Spleen (tissue), 7 donors: ENCODE measurements at regions not wholly inside any gene's neighbourhood (a gene's known extent, or its start where the extent isn't known, plus 50 kb on each side); places are given as distances from the start of the nearest gene placed in this dataset.

ENCODE experiments used
- POLR2A ChIP-seq, 3 donors: fragments of 450-650 bp; IDR thresholded peaks; one replicate each; pipeline ENCODE4 v1.5.1; 2017; ENCODE audit warnings: antibody characterized with exemption in 3 of 3, mild to moderate bottlenecking in 1 of 3
- TF ChIP-seq, protein P1 (sequence below), 11 experiments: fragments of 200-600 bp in 7 of 11; fragments of 450-650 bp in 4 of 11; sonication (generic) in 4 of 11; IDR thresholded peaks in 8 of 11; conservative IDR thresholded peaks in 3 of 11; 1 replicate in 7 of 11; 2 replicates in 4 of 11; pipeline versions ENCODE4 v1.4.0 to v1.8.0; 2016 to 2021; ENCODE audit warnings: antibody characterized with exemption in 11 of 11, inconsistent platforms in 4 of 11, mild to moderate bottlenecking in 1 of 11
- donor health status: DM: no; HTN: no; CAD: no; lungs with moderate emphysema.
- donor health status: DM: no; HTN: no; CAD: no.
- donor health status: DM: no; HTN: no; CAD: no.

DNA sequence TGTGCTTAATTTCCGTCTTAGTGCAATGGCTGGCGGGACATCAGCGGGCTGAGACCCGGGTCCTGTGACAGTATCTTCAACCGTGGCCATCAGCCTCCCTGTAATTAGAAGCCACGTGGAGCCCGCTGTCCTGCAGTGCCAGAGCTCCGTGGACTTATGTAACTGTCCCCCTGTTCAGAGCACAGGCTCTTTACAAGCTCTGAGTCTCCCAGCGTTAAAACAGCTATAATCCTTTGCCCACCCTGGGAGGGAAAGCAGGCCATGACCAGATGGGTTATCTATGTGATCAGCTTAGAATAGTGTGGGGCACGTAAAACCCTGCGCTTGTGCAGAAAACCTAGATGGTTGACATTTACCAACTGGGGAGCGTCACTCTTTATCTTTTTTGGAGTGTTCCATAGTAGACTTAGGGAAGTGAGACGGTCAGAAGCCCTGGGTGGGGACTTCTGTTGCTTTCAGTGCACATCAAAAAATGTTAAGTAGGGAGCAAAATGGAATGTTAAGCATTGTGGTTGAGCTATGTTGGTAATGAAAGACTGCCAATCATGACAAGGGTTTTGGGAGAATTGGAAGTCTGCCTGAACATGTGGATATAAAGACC, 103.5 kb upstream of the CADM1 start:
- TF ChIP-seq, protein P1, sequence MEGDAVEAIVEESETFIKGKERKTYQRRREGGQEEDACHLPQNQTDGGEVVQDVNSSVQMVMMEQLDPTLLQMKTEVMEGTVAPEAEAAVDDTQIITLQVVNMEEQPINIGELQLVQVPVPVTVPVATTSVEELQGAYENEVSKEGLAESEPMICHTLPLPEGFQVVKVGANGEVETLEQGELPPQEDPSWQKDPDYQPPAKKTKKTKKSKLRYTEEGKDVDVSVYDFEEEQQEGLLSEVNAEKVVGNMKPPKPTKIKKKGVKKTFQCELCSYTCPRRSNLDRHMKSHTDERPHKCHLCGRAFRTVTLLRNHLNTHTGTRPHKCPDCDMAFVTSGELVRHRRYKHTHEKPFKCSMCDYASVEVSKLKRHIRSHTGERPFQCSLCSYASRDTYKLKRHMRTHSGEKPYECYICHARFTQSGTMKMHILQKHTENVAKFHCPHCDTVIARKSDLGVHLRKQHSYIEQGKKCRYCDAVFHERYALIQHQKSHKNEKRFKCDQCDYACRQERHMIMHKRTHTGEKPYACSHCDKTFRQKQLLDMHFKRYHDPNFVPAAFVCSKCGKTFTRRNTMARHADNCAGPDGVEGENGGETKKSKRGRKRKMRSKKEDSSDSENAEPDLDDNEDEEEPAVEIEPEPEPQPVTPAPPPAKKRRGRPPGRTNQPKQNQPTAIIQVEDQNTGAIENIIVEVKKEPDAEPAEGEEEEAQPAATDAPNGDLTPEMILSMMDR (IDR thresholded peaks at IDR 0.05 in 8 of 11, conservative IDR thresholded peaks at IDR 0.05 in 3 of 11): no peak
- TF ChIP-seq POLR2A (IDR thresholded peaks at IDR 0.05): no peak
